Sigmoid colon (tissue), 6 donors: ENCODE measurements at regions not wholly inside any gene's neighbourhood (a gene's known extent, or its start where the extent isn't known, plus 50 kb on each side); places are given as distances from the start of the nearest gene placed in this dataset.

Experiments used
- DNase-seq: peaks from one replicate; pipeline ENCODE4 v3.0.0-alpha.2; 2019
- H3K27ac ChIP-seq, 4 donors: fragments of 200-600 bp; sonication (generic); one replicate each; pipeline ENCODE4 v1.5.1; 2016 to 2019; ENCODE audit warnings: mild to moderate bottlenecking in 1 of 4
- H3K27me3 ChIP-seq, 3 donors: fragments of 200-600 bp; sonication (generic); one replicate each; pipeline ENCODE4 v1.5.1; 2019; ENCODE audit warnings: mild to moderate bottlenecking in 1 of 3
- H3K36me3 ChIP-seq, 4 donors: fragments of 200-600 bp; sonication (generic); one replicate each; pipeline ENCODE4 v1.5.1; 2016 to 2019
- H3K4me1 ChIP-seq, 4 donors: fragments of 200-600 bp; sonication (generic); one replicate each; pipeline ENCODE4 v1.5.1; 2017 to 2019
- H3K4me3 ChIP-seq, 4 donors: fragments of 200-600 bp; sonication (generic); one replicate each; pipeline ENCODE4 v1.5.1; 2017 to 2019; ENCODE audit warnings: mild to moderate bottlenecking in 2 of 4, moderate library complexity in 1 of 4
- H3K9me3 ChIP-seq, 4 donors: fragments of 200-600 bp in 3 of 4; sonication (generic) in 3 of 4; one replicate each; pipeline versions ENCODE4 v1.5.1 to v1.6.1; 2013 to 2019
- EP300 ChIP-seq, 4 donors: sonication (generic); formaldehyde crosslinking; IDR thresholded peaks; one replicate each; pipeline ENCODE4 v1.6.1; 2017; ENCODE audit warnings: antibody characterized with exemption in 4 of 4
- POLR2A ChIP-seq, 2 donors: fragments of 450-650 bp; IDR thresholded peaks; one replicate each; pipeline ENCODE4 v1.6.1; 2016; ENCODE audit warnings: antibody characterized with exemption in 2 of 2, mild to moderate bottlenecking in 2 of 2, moderate library complexity in 2 of 2
- POLR2AphosphoS5 ChIP-seq, 4 donors: sonication (generic); formaldehyde crosslinking; IDR thresholded peaks; one replicate each; pipeline ENCODE4 v1.6.1; 2017; ENCODE audit warnings: antibody characterized with exemption in 4 of 4
- WGBS, 2 donors: extraction: QIAGEN DNeasy Blood & Tissue Kit; methylation state at CpG; one replicate each; pipeline ENCODE4 v1.1.7; 2013; 5-methylcytosine and 5-hydroxymethylcytosine counted together
- intact Hi-C: fragments of 100-400 bp; cut with DNase I; formaldehyde crosslinking; loops from one replicate; pipeline ENCODE4 v1.15.1; 2023
- TF ChIP-seq, protein P1 (sequence below), 4 experiments: fragments of 450-650 bp in 3 of 4; fragments of 200-600 bp in 1 of 4; IDR thresholded peaks; one replicate each; pipeline ENCODE4 v1.5.1; 2016 to 2019; ENCODE audit warnings: antibody characterized with exemption in 4 of 4, mild to moderate bottlenecking in 3 of 4, moderate library complexity in 2 of 4
- donor health status: healthy with polysubstance abuse.
- donor health status: healthy.

DNA sequence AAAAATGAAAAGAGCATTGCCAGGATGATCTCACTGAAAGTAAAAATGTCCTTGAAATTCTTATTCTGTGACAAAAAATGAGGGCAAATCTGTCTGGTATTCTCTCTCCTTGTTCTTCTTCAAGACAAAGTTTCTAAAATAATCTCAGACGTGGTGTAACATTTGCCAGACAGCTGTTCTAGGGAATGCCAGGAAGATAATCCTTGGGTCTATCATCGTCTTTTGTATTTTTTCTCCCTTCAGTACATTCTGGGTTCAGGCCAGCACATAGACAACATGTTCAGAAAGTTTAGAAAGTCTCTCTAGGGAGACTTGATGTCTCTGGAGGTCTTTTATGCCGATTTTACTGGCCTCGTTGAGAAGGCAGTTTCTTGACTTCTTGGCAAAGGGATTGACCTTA, 121.2 kb upstream of the HES1 start:
- H3K9me3 ChIP-seq, result no peaks in the 10 kb centered on the region
- WGBS, 2 donors, result 81 to 87% methylated on average over 4 of the region's 4 CpGs
- H3K36me3 ChIP-seq, result no peaks in the 10 kb centered on the region
- TF ChIP-seq EP300 (IDR thresholded peaks at IDR 0.05) (no peak), POLR2AphosphoS5 (IDR thresholded peaks at IDR 0.05) (no peak), POLR2A (IDR thresholded peaks at IDR 0.05) (no peak)
- TF ChIP-seq, protein P1, sequence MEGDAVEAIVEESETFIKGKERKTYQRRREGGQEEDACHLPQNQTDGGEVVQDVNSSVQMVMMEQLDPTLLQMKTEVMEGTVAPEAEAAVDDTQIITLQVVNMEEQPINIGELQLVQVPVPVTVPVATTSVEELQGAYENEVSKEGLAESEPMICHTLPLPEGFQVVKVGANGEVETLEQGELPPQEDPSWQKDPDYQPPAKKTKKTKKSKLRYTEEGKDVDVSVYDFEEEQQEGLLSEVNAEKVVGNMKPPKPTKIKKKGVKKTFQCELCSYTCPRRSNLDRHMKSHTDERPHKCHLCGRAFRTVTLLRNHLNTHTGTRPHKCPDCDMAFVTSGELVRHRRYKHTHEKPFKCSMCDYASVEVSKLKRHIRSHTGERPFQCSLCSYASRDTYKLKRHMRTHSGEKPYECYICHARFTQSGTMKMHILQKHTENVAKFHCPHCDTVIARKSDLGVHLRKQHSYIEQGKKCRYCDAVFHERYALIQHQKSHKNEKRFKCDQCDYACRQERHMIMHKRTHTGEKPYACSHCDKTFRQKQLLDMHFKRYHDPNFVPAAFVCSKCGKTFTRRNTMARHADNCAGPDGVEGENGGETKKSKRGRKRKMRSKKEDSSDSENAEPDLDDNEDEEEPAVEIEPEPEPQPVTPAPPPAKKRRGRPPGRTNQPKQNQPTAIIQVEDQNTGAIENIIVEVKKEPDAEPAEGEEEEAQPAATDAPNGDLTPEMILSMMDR (IDR thresholded peaks at IDR 0.05), result no peak
- intact Hi-C loops, result no loop called here
- H3K4me3 ChIP-seq, result no peak overlapping the region
- no peaks in the 10 kb centered on the region for H3K4me1 ChIP-seq
- no peaks in the 10 kb centered on the region for H3K27me3 ChIP-seq
- no peak overlapping the region for H3K27ac ChIP-seq
- no peak for DNase-seq

GRCh38 chr3:194019398-194020165, 116.4 kb upstream of the HES1 start:
- no peaks in the 10 kb centered on the region for H3K9me3 ChIP-seq
- no peaks in the 10 kb centered on the region for H3K27me3 ChIP-seq
- H3K36me3 ChIP-seq, result no peaks in the 10 kb centered on the region
- 93 to 95% methylated on average over 10 of the region's 10 CpGs for WGBS, 2 donors
- intact Hi-C loops, result no loop called here
- H3K4me1 ChIP-seq, result peaks cover 0 to 11% (median 0%) of the 10 kb centered on the region in 4 donors
- TF ChIP-seq POLR2A (IDR thresholded peaks at IDR 0.05), result no peak
- TF ChIP-seq, protein P1 (IDR thresholded peaks at IDR 0.05), result no peak
- TF ChIP-seq POLR2AphosphoS5 (IDR thresholded peaks at IDR 0.05), result no peak
- no peak for TF ChIP-seq EP300 (IDR thresholded peaks at IDR 0.05)
- no peak for DNase-seq
- H3K4me3 ChIP-seq, result no peak overlapping the region
- H3K27ac ChIP-seq, result no peak overlapping the region

- H3K36me3 ChIP-seq, result no peaks in the 10 kb centered on the region
- TF ChIP-seq POLR2A (IDR thresholded peaks at IDR 0.05), result no peak
- TF ChIP-seq, protein P1 (IDR thresholded peaks at IDR 0.05), result no peak
- no peak for TF ChIP-seq EP300 (IDR thresholded peaks at IDR 0.05)
- TF ChIP-seq POLR2AphosphoS5 (IDR thresholded peaks at IDR 0.05), result no peak
- H3K27ac ChIP-seq, result no peak overlapping the region
- intact Hi-C loops, result no loop called here
- DNase-seq, result no peak
- peaks cover 0 to 11% (median 0%) of the 10 kb centered on the region in 4 donors for H3K4me1 ChIP-seq
- H3K4me3 ChIP-seq, result no peak overlapping the region
- WGBS, 2 donors, result 93 to 96% methylated on average over 2 of the region's 2 CpGs
- H3K9me3 ChIP-seq, result no peaks in the 10 kb centered on the region
- H3K27me3 ChIP-seq, result no peaks in the 10 kb centered on the region
Measured at GRCh38 chr3:194022052-194022451, 113.9 kb upstream of the HES1 start.

GRCh38 chr3:194022816-194023215, 113.1 kb upstream of the HES1 start:
- Histone ChIP-seq H3K27ac (no peak overlapping the region), H3K27me3 (no peaks in the 10 kb centered on the region), H3K36me3 (no peaks in the 10 kb centered on the region), H3K4me1 (peaks cover 0 to 11% (median 0%) of the 10 kb centered on the region in 4 donors), H3K9me3 (no peaks in the 10 kb centered on the region), H3K4me3 (no peak overlapping the region)
- 77 to 81% methylated on average over 5 of the region's 5 CpGs for WGBS, 2 donors
- no peak for DNase-seq
- intact Hi-C loops, result no loop called here
- no peak for TF ChIP-seq POLR2AphosphoS5 (IDR thresholded peaks at IDR 0.05)
- no peak for TF ChIP-seq EP300 (IDR thresholded peaks at IDR 0.05)
- TF ChIP-seq, protein P1 (IDR thresholded peaks at IDR 0.05), result no peak
- TF ChIP-seq POLR2A (IDR thresholded peaks at IDR 0.05), result no peak
